Right ventricle myocardium superior (tissue), 1 donor: ENCODE measurements at regions not wholly inside any gene's neighbourhood (a gene's known extent, or its start where the extent isn't known, plus 50 kb on each side); places are given as distances from the start of the nearest gene placed in this dataset.
A peak's percentile ranks its signal among the peaks of the same experiment; 100 is the strongest.
"Not testable (repeated sequence)": the region's sequence is repeated elsewhere in the genome, so short reads cannot be mapped to it uniquely, and the experiment has no call there.

Experiments used
- ATAC-seq: fragments of 200-7000 bp; cut with Tn5 transposase; one replicate; pipeline ENCODE4 v1.9.1; 2020; ENCODE audit warnings: mild to moderate bottlenecking; ENCODE audit not compliant: poor library complexity
- DNase-seq: peaks from one replicate; pipeline ENCODE4 v3.0.0-alpha.2; 2020
- intact Hi-C: fragments of 100-400 bp; cut with DNase I; formaldehyde crosslinking; loops from one replicate; pipeline ENCODE4 v1.11.2; 2022
- donor health status: DM: no; HTN: yes; CAD: no; lungs with severe emphysema.

DNA sequence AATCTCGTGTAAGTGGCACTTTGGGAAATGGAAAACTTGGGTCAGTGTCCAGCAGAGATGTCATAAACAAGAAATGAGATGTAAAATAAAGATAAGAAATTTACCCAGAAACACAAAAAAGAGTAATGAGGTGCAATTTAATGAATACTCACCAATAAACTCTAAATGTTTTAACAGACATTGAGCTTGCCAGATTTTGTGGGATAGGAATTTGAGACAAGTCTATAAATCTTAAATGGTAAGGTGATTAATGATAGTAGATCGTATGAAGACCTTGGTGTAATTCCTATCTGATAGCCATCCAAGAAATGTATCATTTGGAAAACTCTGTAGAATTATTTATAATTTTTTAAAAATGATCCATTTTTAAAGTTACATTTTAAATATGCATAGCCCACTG, 682.4 kb downstream of the MAT2B start:
- DNase-seq: no peak
- ATAC-seq: no peak
- intact Hi-C loops: no loop called here

DNA sequence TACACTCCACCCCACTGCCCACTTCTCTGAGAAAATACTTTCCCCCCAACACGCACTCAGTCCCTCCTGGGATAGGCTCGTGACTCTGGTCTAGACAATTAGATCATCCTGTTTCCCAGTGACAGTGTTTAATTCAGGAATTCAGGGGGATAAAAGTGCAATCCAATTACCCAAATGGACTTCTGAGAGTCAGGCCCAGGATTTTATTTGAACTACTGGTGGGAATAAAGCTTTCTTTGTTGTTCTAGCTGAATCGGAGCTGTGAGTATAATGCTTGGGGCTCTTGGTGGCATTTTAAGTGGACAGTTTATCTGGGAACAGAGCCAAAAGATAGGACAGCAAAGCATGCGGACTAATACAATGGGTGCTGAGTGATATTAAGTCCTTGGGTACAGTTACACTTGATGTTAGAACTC, 683.3 kb downstream of the MAT2B start:
- DNase-seq (no peak), ATAC-seq (peak; percentile 89)
- intact Hi-C loops: no loop called here

DNA sequence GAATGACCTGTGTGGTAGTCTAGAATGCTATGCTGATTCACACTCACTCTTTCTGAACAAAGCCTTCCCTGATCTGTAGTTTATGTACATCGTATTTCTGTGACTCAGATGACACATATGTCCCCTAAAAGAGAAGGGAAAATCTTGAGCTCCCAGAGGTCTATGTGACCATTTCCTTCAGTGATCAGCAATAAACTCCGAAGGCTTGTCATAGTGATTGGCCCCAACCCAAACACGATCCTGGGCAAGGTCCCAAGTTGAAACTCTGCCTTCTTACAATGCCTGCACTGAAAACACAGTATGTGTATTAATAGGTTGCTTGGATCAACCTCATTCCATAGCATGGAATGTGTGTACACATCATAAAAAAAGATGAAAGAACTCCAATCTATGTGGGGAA, 685.8 kb downstream of the MAT2B start:
- ATAC-seq (peak; percentile 55), DNase-seq (peak; percentile 44)

DNA sequence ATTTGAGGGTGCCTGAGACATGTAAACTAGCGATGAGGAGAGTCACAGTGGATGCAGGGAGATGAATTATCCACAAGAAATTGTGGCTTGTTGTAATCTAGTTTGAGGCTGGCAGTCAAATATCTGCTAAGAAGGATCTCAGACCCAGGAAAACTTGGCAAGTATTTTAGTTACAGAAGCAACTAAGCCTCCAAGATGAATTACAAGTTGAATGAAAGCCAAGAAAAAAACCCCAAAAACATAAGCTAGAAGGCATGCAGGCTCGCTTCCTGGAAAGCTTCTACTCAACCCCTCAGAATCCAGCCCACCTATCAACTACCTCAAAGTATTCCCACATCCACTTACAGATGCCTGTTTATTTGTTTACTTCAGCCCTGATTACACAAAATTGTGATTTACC, 696.9 kb downstream of the MAT2B start:
- ATAC-seq (no peak), DNase-seq (no peak)
- intact Hi-C loops: no loop called here

More for the DNA sequence above, 685.8 kb downstream of the MAT2B start:
- intact Hi-C loops: no loop called here

DNA sequence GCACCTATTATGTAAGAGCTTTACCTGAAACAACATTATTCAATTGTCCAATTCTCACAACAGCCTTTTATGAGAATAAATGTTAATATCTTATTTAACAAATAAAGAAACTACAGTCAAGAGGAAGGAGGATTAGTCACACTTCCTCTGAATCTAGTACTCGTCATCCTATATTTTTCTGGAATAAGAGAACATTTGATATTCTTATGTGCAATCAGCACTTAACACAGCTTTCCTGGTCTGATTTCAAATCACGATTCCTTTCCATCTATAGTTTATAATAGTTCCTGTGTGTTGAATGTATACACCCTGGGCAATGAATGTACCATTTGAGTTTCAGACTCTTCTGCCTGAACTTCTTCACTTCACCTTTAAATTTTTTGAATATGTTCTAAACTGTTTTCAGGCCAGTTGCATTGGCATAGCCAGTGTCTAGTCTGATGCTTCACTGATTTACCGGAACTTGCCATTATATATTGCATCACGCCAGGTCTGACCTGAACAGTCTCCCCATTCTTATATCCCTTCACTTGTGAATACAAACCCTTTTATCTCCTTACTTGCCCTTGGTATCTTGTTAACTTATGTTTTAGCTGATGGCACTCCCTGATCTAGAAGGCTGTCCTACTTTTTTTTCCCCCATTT, 698.3 kb downstream of the MAT2B start:
- intact Hi-C loops: no loop called here
- ATAC-seq (no peak), DNase-seq (no peak)

DNA sequence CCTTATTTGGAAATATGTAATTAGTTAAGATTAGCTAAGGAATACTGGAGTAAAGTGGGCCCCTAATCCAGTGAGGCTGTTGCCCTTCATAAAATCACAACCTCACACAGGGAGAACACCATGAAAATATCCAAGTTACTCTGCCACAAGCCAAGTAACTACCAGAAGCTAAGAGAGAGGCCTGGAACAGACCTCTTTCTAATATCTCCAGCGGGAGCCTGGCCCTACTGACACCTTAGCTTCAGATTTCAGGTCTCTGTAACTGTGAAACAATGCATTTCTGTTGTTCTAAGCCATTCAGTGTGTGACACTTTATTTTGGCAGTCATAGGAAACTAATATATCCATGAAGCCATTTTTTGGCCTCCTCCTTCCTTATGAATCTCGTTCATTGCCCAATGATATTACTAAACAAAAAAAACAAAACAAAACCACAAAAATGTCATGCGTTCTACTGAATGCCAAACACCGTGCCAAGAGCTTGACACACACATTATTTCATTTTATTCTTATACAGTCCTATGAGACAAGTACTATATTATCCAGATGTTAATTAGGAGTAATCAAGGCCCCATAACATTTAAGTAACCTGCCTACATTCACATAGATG, 699.0 kb downstream of the MAT2B start:
- intact Hi-C loops: no loop called here
- no peak for ATAC-seq

DNA sequence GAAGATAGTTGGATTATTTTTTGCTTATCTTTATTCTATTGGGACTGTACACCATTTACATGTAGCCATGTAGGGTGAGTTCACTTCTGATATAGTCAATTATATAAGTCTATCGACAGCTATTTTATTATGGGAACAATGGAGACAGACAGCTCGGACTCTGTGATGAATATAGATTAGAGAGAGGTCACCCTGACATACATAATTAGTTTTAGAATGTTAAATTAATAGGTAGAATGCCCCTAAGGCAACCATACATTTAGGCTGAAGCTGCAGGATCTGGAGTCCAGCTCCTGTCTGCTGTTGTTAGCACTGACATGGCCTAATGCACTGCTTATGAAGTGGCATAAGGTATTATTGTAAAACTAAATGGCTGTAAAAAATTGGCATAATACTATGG, 700.8 kb downstream of the MAT2B start:
- no peak for DNase-seq
- intact Hi-C loops: no loop called here
- no peak for ATAC-seq

More for the DNA sequence above, 699.0 kb downstream of the MAT2B start:
- no peak for DNase-seq

DNA sequence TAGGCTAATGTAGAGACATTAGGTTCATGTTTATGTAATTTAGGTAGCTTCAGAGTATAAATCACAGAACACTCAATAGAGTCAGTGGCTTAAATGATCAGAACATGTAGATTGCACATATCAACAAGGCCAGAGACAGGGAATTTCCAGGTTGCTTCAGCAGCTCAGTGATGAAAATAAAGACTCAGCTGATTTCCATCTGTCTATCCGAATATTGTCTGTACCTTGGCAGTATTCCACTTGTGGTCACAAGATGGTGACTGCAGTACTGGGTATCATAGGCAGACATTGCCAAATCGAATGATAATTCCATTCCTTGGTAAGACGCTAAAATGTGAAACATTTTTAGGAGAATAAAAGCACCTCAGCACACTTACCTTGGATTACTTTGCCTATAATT, 702.2 kb downstream of the MAT2B start:
- intact Hi-C loops: no loop called here
- ATAC-seq: no peak
- DNase-seq: no peak

DNA sequence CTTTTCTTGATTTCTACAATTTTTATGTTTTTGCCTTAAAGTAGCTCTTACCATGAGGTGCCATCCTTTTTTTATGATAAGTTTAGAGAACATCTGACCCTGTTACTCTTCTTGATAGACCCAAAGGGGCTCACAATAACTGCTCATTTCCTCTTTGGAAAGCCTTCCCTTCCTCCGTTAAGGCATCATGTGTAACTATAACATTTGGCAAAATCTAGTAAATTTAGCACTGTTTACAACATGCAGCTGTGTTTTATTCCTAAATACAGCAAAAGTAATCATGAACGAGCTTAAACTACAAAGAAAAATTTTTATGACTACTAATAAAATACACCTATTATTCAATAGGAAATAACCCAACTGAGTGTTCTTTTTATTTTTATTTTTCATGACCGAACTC, 705.1 kb downstream of the MAT2B start:
- no peak for DNase-seq
- intact Hi-C loops: no loop called here
- no peak for ATAC-seq

DNA sequence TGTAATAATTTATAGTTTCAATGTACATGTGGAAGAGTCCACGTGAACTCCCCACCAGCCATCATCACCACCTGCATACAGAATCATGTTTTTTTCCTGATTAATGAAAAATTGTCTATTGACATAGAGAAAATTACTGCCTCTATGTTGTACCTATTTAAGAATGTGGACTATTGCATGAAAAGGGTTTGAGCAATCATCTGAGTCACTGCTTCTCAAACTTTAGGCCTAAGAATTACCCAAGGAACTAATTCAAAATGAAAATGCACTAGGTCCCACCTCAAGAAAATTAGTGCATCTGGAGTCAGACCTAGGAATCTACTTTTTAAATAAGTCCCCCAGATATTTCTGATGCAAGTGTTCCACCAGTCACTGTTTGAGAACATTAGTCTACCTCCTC, 709.3 kb downstream of the MAT2B start:
- intact Hi-C loops: no loop called here
- no peak for ATAC-seq
- no peak for DNase-seq

DNA sequence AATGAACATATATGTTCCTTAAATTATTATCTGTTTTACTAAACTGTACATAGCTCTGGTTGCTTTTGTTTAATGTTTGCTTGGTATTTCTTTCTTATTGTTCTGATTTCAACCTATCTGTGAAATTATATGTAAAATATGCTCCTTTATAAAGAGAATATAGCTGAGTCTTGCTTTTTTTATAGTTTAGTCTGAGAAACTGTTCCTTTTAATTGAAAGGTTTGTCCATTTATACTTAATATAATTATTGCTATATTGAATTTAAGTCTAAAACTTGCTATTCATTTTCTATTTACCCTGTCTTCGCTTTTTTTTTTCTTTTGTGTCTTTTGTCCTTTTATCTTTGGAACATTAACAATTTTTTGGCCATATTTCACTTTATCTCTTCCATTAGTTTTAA, 712.0 kb downstream of the MAT2B start:
- ATAC-seq: no peak
- no peak for DNase-seq
- intact Hi-C loops: no loop called here

DNA sequence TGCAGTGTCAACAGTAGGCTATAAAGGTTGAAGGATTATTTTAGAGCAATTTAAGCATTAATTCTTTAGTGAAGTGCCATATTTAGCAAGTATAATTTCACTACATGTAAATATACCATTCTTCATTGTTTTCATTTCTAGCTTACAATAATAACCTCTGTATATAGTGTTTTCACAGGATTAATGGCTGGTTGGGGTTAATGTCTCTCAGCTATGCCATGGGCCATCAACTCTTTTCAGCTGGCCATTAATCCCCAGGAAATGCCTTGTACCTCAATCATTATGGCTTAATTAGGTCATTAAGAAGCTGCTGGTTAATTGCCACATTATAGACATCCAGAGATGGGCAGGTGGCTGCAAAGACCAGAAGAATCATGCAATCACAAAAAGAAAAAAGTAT, 715.1 kb downstream of the MAT2B start:
- ATAC-seq (no peak), DNase-seq (no peak)

DNA sequence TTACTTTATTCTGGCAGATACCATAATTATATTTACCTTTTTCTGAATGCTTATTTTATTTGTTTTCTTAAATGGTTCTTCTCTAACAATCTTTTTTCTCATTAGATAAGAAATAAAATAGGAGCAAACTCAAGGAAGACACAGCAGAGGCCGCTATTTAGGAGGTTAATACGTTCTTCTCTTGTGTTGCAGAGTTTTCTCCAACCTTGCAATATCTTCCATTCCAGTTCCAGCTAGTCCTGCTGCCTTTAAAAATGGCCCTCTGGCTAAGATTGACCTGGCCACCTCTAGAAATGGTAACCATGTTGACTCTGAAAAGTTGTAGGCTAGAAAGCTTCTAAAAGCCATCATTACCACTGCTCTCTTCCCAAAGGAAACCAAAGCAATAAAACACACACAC, 718.8 kb downstream of the MAT2B start:
- intact Hi-C loops: no loop called here
- DNase-seq (no peak), ATAC-seq (no peak)

More for the DNA sequence above, 715.1 kb downstream of the MAT2B start:
- intact Hi-C loops: no loop called here

DNA sequence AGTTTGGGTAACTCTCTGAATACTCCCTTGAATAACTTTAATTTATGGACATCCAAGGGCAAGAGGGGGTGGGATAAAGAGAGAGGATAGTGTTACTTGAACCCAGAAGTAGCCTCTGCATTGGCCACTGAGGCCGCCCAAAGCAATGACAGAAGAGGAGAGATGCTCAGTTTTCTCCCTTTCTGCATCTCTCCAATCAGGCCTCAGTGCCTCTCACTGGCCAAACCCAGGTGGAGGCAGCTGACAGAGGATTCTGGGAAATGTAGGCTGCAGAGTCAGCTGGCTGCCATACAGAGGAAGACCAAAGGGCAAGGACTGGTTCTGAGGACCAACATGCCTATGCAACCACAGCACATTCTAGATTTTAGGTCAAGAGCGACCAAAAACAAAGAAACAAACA, 719.4 kb downstream of the MAT2B start:
- no peak for DNase-seq
- intact Hi-C loops: no loop called here
- no peak for ATAC-seq

DNA sequence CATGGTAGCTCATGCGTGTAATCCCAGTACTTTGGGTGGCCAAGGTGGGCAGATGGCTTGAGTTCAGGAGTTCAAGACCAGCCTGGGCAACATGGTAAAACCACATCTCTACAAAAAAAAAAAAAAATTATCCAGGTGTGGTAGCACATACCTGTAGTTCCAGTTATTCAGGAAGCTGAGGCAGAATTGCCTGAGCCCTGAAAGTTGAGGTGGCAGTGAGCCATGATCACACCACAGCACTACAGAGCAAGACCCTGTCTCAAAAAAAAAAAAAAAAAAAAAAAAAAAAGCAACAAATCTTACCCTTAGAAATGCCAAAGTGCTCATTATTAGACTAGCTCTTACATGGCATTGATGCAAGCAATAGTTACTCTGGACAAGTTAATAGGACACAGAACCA, 724.9 kb downstream of the MAT2B start:
- ATAC-seq (no peak), DNase-seq (no peak)
- intact Hi-C loops: no loop called here

DNA sequence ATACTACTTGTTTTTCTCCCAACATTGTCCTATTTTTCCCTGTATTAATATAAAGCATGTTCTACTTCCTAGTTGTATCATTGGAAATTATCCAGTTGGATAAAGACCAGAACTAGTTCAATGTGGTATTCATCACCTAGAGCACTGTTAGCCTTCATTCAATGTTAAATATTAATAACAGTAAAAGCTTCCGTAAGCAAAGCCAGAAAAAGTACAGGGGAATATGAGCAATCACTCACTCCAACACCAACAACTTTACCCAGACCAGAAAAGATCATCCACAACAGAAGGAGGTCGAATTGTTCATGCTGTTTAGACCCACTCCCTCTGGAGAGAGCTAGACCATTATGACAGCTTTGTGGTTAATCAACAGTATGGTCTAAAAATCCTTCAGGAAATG, 728.4 kb downstream of the MAT2B start:
- ATAC-seq: no peak
- intact Hi-C loops: no loop called here

DNA sequence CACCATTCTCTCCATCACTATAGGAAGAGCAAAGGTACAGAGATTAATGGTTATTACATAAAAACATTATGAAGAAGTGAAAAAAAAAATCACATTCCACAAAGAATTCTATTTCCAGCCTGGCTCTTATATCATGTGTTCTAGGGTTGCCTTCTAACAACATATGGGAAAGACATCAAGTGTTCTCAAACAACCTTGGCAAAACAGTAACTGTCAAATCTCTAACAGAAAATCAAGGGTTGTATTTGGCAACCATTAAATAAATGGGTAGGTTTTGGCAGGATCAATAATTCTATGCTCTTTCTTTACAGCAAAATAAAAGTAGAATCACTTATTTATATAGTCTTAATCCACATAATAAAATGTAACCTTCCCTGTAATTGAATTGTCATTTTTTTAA, 728.9 kb downstream of the MAT2B start:
- intact Hi-C loops: no loop called here
- ATAC-seq: no peak

More for the DNA sequence above, 728.4 kb downstream of the MAT2B start:
- DNase-seq: no peak

DNA sequence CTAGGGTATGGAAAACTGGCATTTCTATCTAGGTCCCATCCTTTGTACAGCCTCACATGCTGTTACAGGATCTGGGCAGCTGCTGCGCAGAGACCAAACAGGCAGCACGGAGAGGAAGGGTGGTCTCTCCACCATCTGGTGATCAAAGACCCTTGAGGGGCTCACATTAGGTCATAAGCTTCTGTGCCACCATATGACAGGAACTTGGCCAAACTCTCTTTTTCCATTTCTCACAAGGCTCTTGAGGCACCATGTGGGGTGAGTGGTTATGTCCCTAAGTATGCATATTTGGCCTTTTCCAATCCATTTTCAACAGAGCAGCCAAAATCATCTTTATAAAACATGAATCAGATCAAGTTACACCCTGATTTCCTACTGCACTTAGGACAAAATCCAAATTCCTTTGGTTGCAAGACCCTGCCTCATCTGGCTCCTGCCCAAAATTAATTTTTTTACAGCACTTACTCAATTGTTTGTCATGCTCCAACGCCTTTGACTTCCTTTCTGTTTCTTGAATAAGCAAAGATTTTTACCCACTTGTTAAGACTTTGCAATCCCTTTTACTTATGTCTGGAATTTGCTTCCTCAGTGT, 730.0 kb downstream of the MAT2B start:
- intact Hi-C loops: no loop called here
- ATAC-seq (no peak), DNase-seq (no peak)

More for the DNA sequence above, 728.9 kb downstream of the MAT2B start:
- DNase-seq: no peak

DNA sequence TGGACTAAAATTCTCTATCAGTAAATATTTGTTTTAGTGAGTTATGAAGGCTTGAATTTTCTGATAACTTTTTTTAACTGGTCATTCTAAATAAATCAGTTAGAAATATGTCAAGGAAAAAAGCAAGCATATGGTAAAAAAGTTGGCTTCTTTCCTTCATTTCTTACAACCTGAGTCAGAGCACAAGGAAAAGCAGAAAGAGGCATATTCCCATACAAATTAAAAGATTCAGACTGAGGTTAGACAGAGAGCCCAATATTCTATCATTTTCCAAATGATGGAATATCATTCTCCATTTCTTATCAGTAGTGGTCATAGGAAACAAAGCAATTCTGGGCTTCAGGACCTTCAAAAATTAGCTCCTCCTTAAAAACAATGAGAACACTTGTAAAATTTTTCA, 732.1 kb downstream of the MAT2B start:
- intact Hi-C loops: no loop called here
- DNase-seq: no peak
- no peak for ATAC-seq

DNA sequence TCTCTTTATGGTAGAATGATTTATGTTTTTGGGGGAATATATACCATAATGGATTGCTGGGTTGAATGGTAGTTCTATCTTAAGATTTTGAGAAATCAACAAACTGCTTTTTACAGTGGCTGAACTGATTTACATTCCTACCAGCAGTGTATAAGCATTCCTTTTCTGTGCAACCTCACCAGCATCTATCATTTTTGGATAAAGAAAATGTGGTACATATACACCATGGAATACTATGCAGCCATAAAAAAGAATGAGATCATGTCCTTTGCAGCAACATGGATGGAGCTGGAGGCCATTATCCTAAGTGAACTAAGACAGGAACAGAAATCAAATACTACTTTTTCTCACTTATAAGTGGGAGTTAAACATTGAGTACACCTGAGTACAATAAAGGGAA, 746.4 kb downstream of the MAT2B start:
- DNase-seq, intact Hi-C loops, ATAC-seq: not testable (repeated sequence)
